ENCODE measurements at regions not wholly inside any gene's neighbourhood (a gene's known extent, or its start where the extent isn't known, plus 50 kb on each side); places are given as distances from the start of the nearest gene placed in this dataset.

- no peak for TF ChIP-seq CTCF (IDR thresholded peaks at IDR 0.05 in 2 of 3, conservative IDR thresholded peaks at IDR 0.05 in 1 of 3; ENCODE audit: control insufficient read depth in 2 of 3, extremely low read depth in 1 of 3, insufficient read depth in 1 of 3, low read depth in 3 of 3, low read length in 3 of 3)
- no peak for TF ChIP-seq NFYB (IDR thresholded peaks at IDR 0.05; ENCODE audit: insufficient read depth, low read depth, low read length)
- no peak for TF ChIP-seq REST (IDR thresholded peaks at IDR 0.05; ENCODE audit: low read depth, low read length)
Measured at GRCh38 chr18:27606741-27607140, 421.6 kb upstream of the CHST9 start.

Measured in GM12878 (cell line).